H1 (cell line): ENCODE measurements at regions not wholly inside any gene's neighbourhood (a gene's known extent, or its start where the extent isn't known, plus 50 kb on each side); places are given as distances from the start of the nearest gene placed in this dataset.

ENCODE experiments used
- NANOG ChIP-seq: IDR thresholded peaks from 2 replicates; pipeline ENCODE4 v1.6.1; 2011; ENCODE audit warnings: low read length, low read depth, mild to moderate bottlenecking, inconsistent platforms; ENCODE audit not compliant: insufficient read depth, poor library complexity, severe bottlenecking

DNA sequence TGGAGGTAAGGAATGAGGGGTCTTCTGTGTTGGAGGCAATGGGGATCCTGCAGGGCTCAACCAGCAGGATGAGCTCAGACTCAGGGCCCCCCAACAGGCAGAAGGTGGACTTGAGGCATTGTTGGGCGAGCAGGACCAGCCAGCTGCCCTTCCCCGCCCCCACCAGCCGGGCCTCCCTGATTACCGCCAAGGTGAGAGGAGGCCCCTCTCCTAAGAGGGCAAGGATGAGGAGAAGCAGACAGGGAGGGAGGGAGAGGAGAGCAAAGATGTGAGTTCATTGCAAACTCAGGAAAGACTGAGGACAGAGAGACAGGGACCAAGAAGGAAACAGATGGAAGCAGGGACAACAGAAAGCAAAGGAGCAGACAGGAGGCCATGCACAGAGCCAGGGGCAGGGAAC, 272.8 kb upstream of the XYLT1 start (continued):
- TF ChIP-seq NANOG, result no peak
